DOHH2 (cell line): ENCODE measurements at regions not wholly inside any gene's neighbourhood (a gene's known extent, or its start where the extent isn't known, plus 50 kb on each side); places are given as distances from the start of the nearest gene placed in this dataset.

Experiments
- H3F3A ChIP-seq: fragments of 200-600 bp; sonication (generic), shearing (Covaris generic); 2 replicates; pipeline ENCODE4 v1.6.0; 2016; ENCODE audit warnings: antibody characterized with exemption, mild to moderate bottlenecking; ENCODE audit not compliant: control insufficient read depth, insufficient read depth
- H3K27ac ChIP-seq: fragments of 200-600 bp; sonication (generic); 2 replicates; pipeline ENCODE4 v1.5.1; 2014; ENCODE audit warnings: low read depth, mild to moderate bottlenecking, low read length, moderate library complexity
- H3K27me3 ChIP-seq: fragments of 200-600 bp; sonication (generic); 2 replicates; pipeline ENCODE4 v1.6.1; 2014; ENCODE audit warnings: mild to moderate bottlenecking, low read length, mixed read lengths; ENCODE audit not compliant: control insufficient read depth
- H3K36me3 ChIP-seq: fragments of 200-600 bp; sonication (generic); 2 replicates; pipeline ENCODE4 v1.6.1; 2014; ENCODE audit warnings: mild to moderate bottlenecking, low read length, moderate library complexity, mixed read lengths; ENCODE audit not compliant: control insufficient read depth
- H3K4me1 ChIP-seq: fragments of 200-600 bp; sonication (generic); 2 replicates; pipeline ENCODE4 v1.6.1; 2014; ENCODE audit warnings: mild to moderate bottlenecking, low read length, mixed read lengths; ENCODE audit not compliant: control insufficient read depth
- H3K4me2 ChIP-seq: fragments of 200-600 bp; sonication (generic); 2 replicates; pipeline ENCODE4 v1.6.0; 2014; ENCODE audit warnings: mild to moderate bottlenecking, low read length, moderate library complexity
- H3K4me3 ChIP-seq: fragments of 200-600 bp; sonication (generic); 2 replicates; pipeline ENCODE4 v1.5.1; 2014; ENCODE audit warnings: mild to moderate bottlenecking, low read length, mixed read lengths
- H3K79me2 ChIP-seq: fragments of 200-600 bp; sonication (generic); 2 replicates; pipeline ENCODE4 v1.6.1; 2014; ENCODE audit warnings: mild to moderate bottlenecking, low read length, mixed read lengths; ENCODE audit not compliant: control insufficient read depth
- H3K9me2 ChIP-seq: fragments of 200-600 bp; sonication (generic); replicated peaks from 2 replicates; pipeline ENCODE4 v1.6.1; 2014; ENCODE audit warnings: mild to moderate bottlenecking, low read length, mixed read lengths; ENCODE audit not compliant: control insufficient read depth
- H3K9me3 ChIP-seq: fragments of 200-600 bp; sonication (generic); 2 replicates; pipeline ENCODE4 v1.6.1; 2014; ENCODE audit warnings: antibody characterized with exemption, low read length, mixed read lengths; ENCODE audit not compliant: control insufficient read depth, insufficient read depth
- H4K20me1 ChIP-seq: fragments of 200-600 bp; sonication (generic); 2 replicates; pipeline ENCODE4 v1.6.0; 2014; ENCODE audit warnings: low read depth, mild to moderate bottlenecking, antibody characterized with exemption, low read length, moderate library complexity; ENCODE audit not compliant: control insufficient read depth, insufficient read depth
- CTCF ChIP-seq: fragments of 200-600 bp; sonication (generic); IDR thresholded peaks from one replicate; pipeline ENCODE4 v1.5.1; 2014; ENCODE audit warnings: antibody characterized with exemption, mild to moderate bottlenecking, low read depth, low read length; ENCODE audit not compliant: poor library complexity, severe bottlenecking
- EZH2phosphoT487 ChIP-seq: fragments of 200-600 bp; sonication (generic); IDR thresholded peaks from 2 replicates; pipeline ENCODE4 v1.6.1; 2017; ENCODE audit warnings: borderline replicate concordance, mild to moderate bottlenecking, antibody characterized with exemption, low read length, moderate library complexity, mixed read lengths

DNA sequence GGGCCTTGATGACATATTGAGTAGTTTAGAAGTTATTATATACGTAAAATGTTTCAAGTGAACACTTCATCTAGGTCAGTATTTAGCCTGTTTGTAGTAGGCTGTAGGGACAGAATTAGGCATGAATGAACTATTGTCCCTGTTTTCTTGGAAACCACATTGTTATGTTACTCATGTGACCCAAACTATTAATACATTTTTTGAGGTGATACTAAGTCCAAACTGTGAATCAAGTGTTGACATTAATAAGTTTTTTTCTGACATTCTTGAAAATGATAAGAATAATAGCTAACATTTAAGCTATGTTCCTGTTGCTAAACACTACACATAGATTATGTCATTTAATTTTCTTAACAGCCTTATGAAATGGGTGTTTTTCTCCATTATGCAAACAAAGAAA, 1642.7 kb upstream of the WWC1 start:
- Histone ChIP-seq H3F3A (no peaks in the 10 kb centered on the region), H3K79me2 (no peaks in the 10 kb centered on the region), H3K9me2 (no peaks in the 10 kb centered on the region), H3K36me3 (no peaks in the 10 kb centered on the region), H3K27ac (no peak overlapping the region), H4K20me1 (no peaks in the 10 kb centered on the region), H3K4me2 (no peak overlapping the region), H3K27me3 (no peaks in the 10 kb centered on the region), H3K9me3 (no peaks in the 10 kb centered on the region), H3K4me3 (no peak overlapping the region), H3K4me1 (no peaks in the 10 kb centered on the region)
- TF ChIP-seq EZH2phosphoT487 (no peak), CTCF (no peak)

DNA sequence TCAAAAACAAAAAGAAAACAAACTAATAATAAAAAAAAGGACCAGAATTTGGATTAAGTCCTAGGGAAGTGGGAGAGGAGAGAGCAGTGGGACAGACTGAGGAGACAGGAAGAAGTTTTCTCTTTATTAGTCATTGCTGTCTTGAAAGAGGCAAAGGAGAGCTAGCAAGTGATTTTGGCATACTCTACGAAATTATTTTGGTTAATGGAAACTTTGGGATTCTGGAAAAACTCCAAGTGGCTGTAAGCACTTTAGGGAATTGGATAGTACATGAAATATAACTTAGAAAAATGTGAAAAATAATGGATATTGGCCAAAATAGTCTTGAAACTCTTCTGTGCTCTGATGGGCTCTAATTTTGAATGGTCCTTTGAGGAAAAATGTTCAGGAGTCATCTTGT, 1641.8 kb upstream of the WWC1 start:
- Histone ChIP-seq H3K4me1 (no peaks in the 10 kb centered on the region), H4K20me1 (no peaks in the 10 kb centered on the region), H3K4me3 (no peak overlapping the region), H3K4me2 (no peak overlapping the region), H3F3A (no peaks in the 10 kb centered on the region), H3K79me2 (no peaks in the 10 kb centered on the region), H3K36me3 (no peaks in the 10 kb centered on the region), H3K27me3 (no peaks in the 10 kb centered on the region), H3K9me3 (no peaks in the 10 kb centered on the region), H3K9me2 (no peaks in the 10 kb centered on the region), H3K27ac (no peak overlapping the region)
- TF ChIP-seq EZH2phosphoT487 (no peak), CTCF (no peak)

DNA sequence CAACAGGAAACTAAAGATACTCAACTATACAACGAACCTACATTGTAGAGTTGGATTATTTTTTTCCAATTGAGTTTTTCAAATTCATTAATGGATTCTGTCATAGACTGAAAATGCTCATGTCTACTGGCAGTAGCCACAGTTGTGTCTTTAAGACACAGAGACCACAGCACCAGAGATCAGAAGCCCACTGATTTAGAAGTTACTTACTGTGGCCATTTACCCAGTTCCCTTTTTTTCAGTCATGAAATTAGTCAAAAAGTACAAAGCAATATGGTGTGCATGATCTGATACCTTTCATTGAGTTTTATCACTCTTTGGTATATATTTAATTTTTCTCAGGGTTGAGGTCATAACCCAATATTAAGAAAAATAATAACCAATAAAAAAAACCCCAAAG, 1640.2 kb upstream of the WWC1 start:
- Histone ChIP-seq H3K27ac (no peak overlapping the region), H3F3A (no peaks in the 10 kb centered on the region), H3K36me3 (no peaks in the 10 kb centered on the region), H3K4me1 (no peaks in the 10 kb centered on the region), H3K4me3 (no peak overlapping the region), H3K79me2 (no peaks in the 10 kb centered on the region), H3K27me3 (no peaks in the 10 kb centered on the region), H4K20me1 (no peaks in the 10 kb centered on the region), H3K9me2 (no peaks in the 10 kb centered on the region), H3K4me2 (no peak overlapping the region), H3K9me3 (no peaks in the 10 kb centered on the region)
- no peak for TF ChIP-seq CTCF
- no peak for TF ChIP-seq EZH2phosphoT487

DNA sequence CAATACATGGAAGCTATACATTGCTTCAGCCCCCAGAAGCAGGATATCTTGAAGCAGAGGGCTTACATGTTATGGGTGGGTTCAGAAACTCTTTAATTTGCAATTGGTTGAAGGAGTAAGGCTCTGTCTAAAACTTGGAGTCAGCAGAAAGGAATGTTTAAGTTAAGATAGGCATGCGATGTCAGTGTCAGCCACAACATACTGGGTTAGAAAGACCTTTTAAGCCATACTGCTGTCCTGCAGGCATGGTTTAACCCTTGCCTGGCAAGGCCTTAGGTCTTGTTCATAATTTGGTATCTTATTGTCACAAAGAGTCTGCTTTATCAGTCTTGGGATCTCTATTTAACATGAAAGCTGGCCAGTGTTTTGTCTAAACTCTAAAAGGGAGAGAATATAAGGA, 1619.6 kb upstream of the WWC1 start:
- Histone ChIP-seq H3F3A (no peaks in the 10 kb centered on the region), H3K36me3 (no peaks in the 10 kb centered on the region), H3K4me3 (no peak overlapping the region), H3K9me2 (no peaks in the 10 kb centered on the region), H3K4me2 (no peak overlapping the region), H3K27ac (no peak overlapping the region), H3K27me3 (no peaks in the 10 kb centered on the region), H3K9me3 (no peaks in the 10 kb centered on the region), H3K79me2 (no peaks in the 10 kb centered on the region), H4K20me1 (no peaks in the 10 kb centered on the region), H3K4me1 (no peaks in the 10 kb centered on the region)
- TF ChIP-seq CTCF: no peak
- no peak for TF ChIP-seq EZH2phosphoT487
